Mesenchymal stem cell (in vitro differentiated cells and primary cell): ENCODE measurements at regions not wholly inside any gene's neighbourhood (a gene's known extent, or its start where the extent isn't known, plus 50 kb on each side); places are given as distances from the start of the nearest gene placed in this dataset.

ENCODE experiments used
- DNase-seq: peaks from one replicate; pipeline ENCODE4 v3.0.0-alpha.2; 2013
- H2AFZ ChIP-seq: one replicate; pipeline ENCODE4 v1.6.1; 2013; ENCODE audit warnings: low read depth, mild to moderate bottlenecking, control low read depth, inconsistent platforms, low read length, moderate library complexity
- H2AK5ac ChIP-seq: 2 replicates; pipeline ENCODE4 v1.6.1; 2013; ENCODE audit warnings: low read length, moderate library complexity, mild to moderate bottlenecking, inconsistent platforms; ENCODE audit not compliant: severe bottlenecking
- H2BK120ac ChIP-seq: one replicate; pipeline ENCODE4 v1.6.1; 2013; ENCODE audit warnings: low read depth, mild to moderate bottlenecking, inconsistent platforms, low read length, moderate library complexity
- H2BK12ac ChIP-seq, 2 experiments: one replicate each; pipeline ENCODE4 v1.6.1; 2013; ENCODE audit warnings: inconsistent platforms in 2 of 2, low read length in 2 of 2, mild to moderate bottlenecking in 2 of 2, moderate library complexity in 2 of 2, control low read depth in 1 of 2
- H2BK15ac ChIP-seq: one replicate; pipeline ENCODE4 v1.6.1; 2013; ENCODE audit warnings: mild to moderate bottlenecking, low read depth, inconsistent platforms; ENCODE audit not compliant: poor library complexity, severe bottlenecking
- H2BK5ac ChIP-seq: 2 replicates; pipeline ENCODE4 v1.6.1; 2013; ENCODE audit warnings: low read depth, mild to moderate bottlenecking, low read length, control low read depth, inconsistent platforms; ENCODE audit not compliant: poor library complexity, severe bottlenecking
- H3K14ac ChIP-seq, 2 experiments: one replicate each; pipeline ENCODE4 v1.6.1; 2013; ENCODE audit warnings: inconsistent platforms in 2 of 2, low read length in 2 of 2, control low read depth in 1 of 2, mild to moderate bottlenecking in 1 of 2, moderate library complexity in 1 of 2
- H3K18ac ChIP-seq, 2 experiments: one replicate each; pipeline ENCODE4 v1.6.1; 2013; ENCODE audit warnings: inconsistent platforms in 2 of 2, low read length in 2 of 2, control low read depth in 1 of 2, low read depth in 1 of 2, mild to moderate bottlenecking in 1 of 2
- H3K23ac ChIP-seq, 2 experiments: one replicate each; pipeline ENCODE4 v1.6.1; 2013; ENCODE audit warnings: inconsistent platforms in 2 of 2, low read length in 2 of 2, mild to moderate bottlenecking in 2 of 2, moderate library complexity in 2 of 2, control low read depth in 1 of 2
- H3K27ac ChIP-seq: 2 replicates; pipeline ENCODE4 v1.5.1; 2013; ENCODE audit warnings: mild to moderate bottlenecking, moderate library complexity, low read length, control low read depth, inconsistent platforms; ENCODE audit not compliant: poor library complexity, severe bottlenecking
- H3K27me3 ChIP-seq, 2 experiments: 2 replicates each; pipeline versions ENCODE4 v1.6.1 to v1.7.0; 2013; ENCODE audit warnings: low read length in 2 of 2, mild to moderate bottlenecking in 2 of 2, moderate library complexity in 2 of 2, control low read depth in 1 of 2, inconsistent platforms in 1 of 2; ENCODE audit not compliant: control insufficient read depth in 1 of 2, insufficient read depth in 1 of 2
- H3K36me3 ChIP-seq, 2 experiments: 2 replicates each; pipeline versions ENCODE4 v1.6.1 to v1.7.0; 2013; ENCODE audit warnings: low read length in 2 of 2, control low read depth in 1 of 2, inconsistent platforms in 1 of 2, low read depth in 1 of 2, mild to moderate bottlenecking in 1 of 2; ENCODE audit not compliant: insufficient read depth in 2 of 2, control insufficient read depth in 1 of 2
- H3K4ac ChIP-seq, 2 experiments: one replicate each; pipeline ENCODE4 v1.6.1; 2013; ENCODE audit warnings: inconsistent platforms in 2 of 2, low read length in 2 of 2, mild to moderate bottlenecking in 2 of 2, moderate library complexity in 2 of 2, control low read depth in 1 of 2, low read depth in 1 of 2
- H3K4me1 ChIP-seq: 2 replicates; pipeline ENCODE4 v1.6.1; 2013; ENCODE audit warnings: low read depth, low read length, control low read depth; ENCODE audit not compliant: control insufficient read depth, insufficient read depth
- H3K4me2 ChIP-seq: 2 replicates; pipeline ENCODE4 v1.6.1; 2013; ENCODE audit warnings: low read length, mild to moderate bottlenecking, inconsistent platforms; ENCODE audit not compliant: poor library complexity, severe bottlenecking
- H3K4me3 ChIP-seq, 2 experiments: 2 replicates each; pipeline versions ENCODE4 v1.5.1 to v1.7.0; 2013; ENCODE audit warnings: low read length in 2 of 2, mild to moderate bottlenecking in 2 of 2, control low read depth in 1 of 2, low read depth in 1 of 2; ENCODE audit not compliant: insufficient read depth in 1 of 2
- H3K79me1 ChIP-seq: replicated peaks from 2 replicates; pipeline ENCODE4 v1.6.1; 2013; ENCODE audit warnings: mild to moderate bottlenecking, control low read depth, low read length, inconsistent platforms; ENCODE audit not compliant: poor library complexity, severe bottlenecking
- H3K9ac ChIP-seq: 2 replicates; pipeline ENCODE4 v1.7.0; 2013; ENCODE audit warnings: mild to moderate bottlenecking, low read length, moderate library complexity
- H3K9me3 ChIP-seq: 2 replicates; pipeline ENCODE4 v1.7.0; 2013; ENCODE audit warnings: mild to moderate bottlenecking, low read length; ENCODE audit not compliant: control insufficient read depth
- H4K8ac ChIP-seq: one replicate; pipeline ENCODE4 v1.6.1; 2013; ENCODE audit warnings: inconsistent platforms, mild to moderate bottlenecking, low read length, moderate library complexity
- H4K91ac ChIP-seq: one replicate; pipeline ENCODE4 v1.6.1; 2013; ENCODE audit warnings: mild to moderate bottlenecking, low read length, inconsistent platforms
- WGBS: methylation state at CpG from one replicate; pipeline ENCODE4 v1.1.7; 2013; ENCODE audit warnings: mixed read lengths; 5-methylcytosine and 5-hydroxymethylcytosine counted together

- no peak overlapping the region for H2BK12ac ChIP-seq
- peak overlapping the region; percentile 36 for H2BK15ac ChIP-seq
- H2AK5ac ChIP-seq, result no peak overlapping the region
- WGBS, result 84% methylated on average over 10 of the region's 11 CpGs
- H3K9me3 ChIP-seq, result no peaks in the 10 kb centered on the region
- no peak overlapping the region for H4K91ac ChIP-seq
- H3K27ac ChIP-seq, result no peak overlapping the region
- H3K9ac ChIP-seq, result no peak overlapping the region
- H4K8ac ChIP-seq, result no peak overlapping the region
- no peak overlapping the region for H3K4me2 ChIP-seq
- H3K36me3 ChIP-seq, result no peaks in the 10 kb centered on the region
- no peak overlapping the region for H3K4me3 ChIP-seq
- no peak overlapping the region for H2BK5ac ChIP-seq
- no peaks in the 10 kb centered on the region for H3K4me1 ChIP-seq
- DNase-seq, result no peak
- H3K27me3 ChIP-seq, result no peaks in the 10 kb centered on the region
- no peak overlapping the region for H2BK120ac ChIP-seq
- H3K79me1 ChIP-seq, result no peaks in the 10 kb centered on the region
- no peak overlapping the region for H3K4ac ChIP-seq
- no peak overlapping the region for H3K18ac ChIP-seq
- H2AFZ ChIP-seq, result no peak overlapping the region
- no peak overlapping the region for H3K14ac ChIP-seq
- no peak overlapping the region for H3K23ac ChIP-seq
Observed at GRCh38 chr11:131095511-131096185, 179.4 kb upstream of the SNX19 start.

GRCh38 chr11:131099013-131099412, 182.7 kb upstream of the SNX19 start:
- Histone ChIP-seq H3K23ac (no peak overlapping the region), H2BK15ac (no peak overlapping the region), H4K8ac (no peak overlapping the region), H3K9ac (no peak overlapping the region), H3K27me3 (peaks cover 3 to 4% of the 10 kb centered on the region in 2 experiments), H2AFZ (no peak overlapping the region), H2BK120ac (no peak overlapping the region), H2AK5ac (no peak overlapping the region), H3K4me3 (no peak overlapping the region), H3K14ac (no peak overlapping the region), H4K91ac (no peak overlapping the region), H3K4me1 (no peaks in the 10 kb centered on the region), H3K27ac (no peak overlapping the region), H3K4me2 (no peak overlapping the region), H3K4ac (no peak overlapping the region), H3K9me3 (no peaks in the 10 kb centered on the region), H3K36me3 (no peaks in the 10 kb centered on the region), H3K18ac (no peak overlapping the region), H3K79me1 (no peaks in the 10 kb centered on the region), H2BK5ac (no peak overlapping the region), H2BK12ac (no peak overlapping the region)
- DNase-seq, result peak; percentile 43
- 64% methylated on average over 4 of the region's 6 CpGs for WGBS

GRCh38 chr11:131099746-131100145, 183.5 kb upstream of the SNX19 start:
- Histone ChIP-seq H3K4me3 (no peak overlapping the region), H4K8ac (no peak overlapping the region), H2BK15ac (no peak overlapping the region), H3K4ac (no peak overlapping the region), H3K18ac (no peak overlapping the region), H2AFZ (no peak overlapping the region), H3K9ac (no peak overlapping the region), H3K27ac (no peak overlapping the region), H4K91ac (no peak overlapping the region), H3K9me3 (no peaks in the 10 kb centered on the region), H3K27me3 (peaks cover 3 to 4% of the 10 kb centered on the region in 2 experiments), H3K4me1 (no peaks in the 10 kb centered on the region), H3K36me3 (no peaks in the 10 kb centered on the region), H2BK12ac (no peak overlapping the region), H3K4me2 (no peak overlapping the region), H3K14ac (no peak overlapping the region), H2BK120ac (no peak overlapping the region), H3K79me1 (no peaks in the 10 kb centered on the region), H3K23ac (no peak overlapping the region), H2BK5ac (no peak overlapping the region), H2AK5ac (no peak overlapping the region)
- WGBS, result no CpG with 5 or more reads among the region's 1 CpG
- DNase-seq, result no peak

- Histone ChIP-seq H3K14ac (no peak overlapping the region), H4K91ac (no peak overlapping the region), H2BK15ac (no peak overlapping the region), H3K4me2 (no peak overlapping the region), H3K27ac (no peak overlapping the region), H2BK5ac (no peak overlapping the region), H3K79me1 (no peaks in the 10 kb centered on the region), H3K4me3 (no peak overlapping the region), H2AFZ (no peak overlapping the region), H2AK5ac (no peak overlapping the region), H3K27me3 (peaks cover under 1 to 3% of the 10 kb centered on the region in 2 experiments), H3K9ac (no peak overlapping the region), H3K18ac (no peak overlapping the region), H3K23ac (no peak overlapping the region), H3K4me1 (no peaks in the 10 kb centered on the region), H3K36me3 (no peaks in the 10 kb centered on the region), H3K4ac (no peak overlapping the region), H2BK12ac (no peak overlapping the region), H2BK120ac (no peak overlapping the region), H4K8ac (no peak overlapping the region), H3K9me3 (no peaks in the 10 kb centered on the region)
- DNase-seq, result peak; percentile 14
- WGBS, result 50% methylated on average over 1 of the region's 1 CpG
Observed at GRCh38 chr11:131108760-131109159, 192.5 kb upstream of the SNX19 start.
